GM13976 (cell line): ENCODE measurements at regions not wholly inside any gene's neighbourhood (a gene's known extent, or its start where the extent isn't known, plus 50 kb on each side); places are given as distances from the start of the nearest gene placed in this dataset.

ENCODE experiments used
- DNase-seq: peaks from one replicate; pipeline ENCODE4 v3.0.0; 2012; ENCODE audit warnings: low spot score
- CTCF ChIP-seq: IDR thresholded peaks from 2 replicates; pipeline ENCODE4 v1.5.1; 2012; ENCODE audit warnings: borderline replicate concordance, mild to moderate bottlenecking; ENCODE audit not compliant: insufficient read depth; ENCODE audit errors: extremely low read depth, missing control alignments, control extremely low read depth
- in situ Hi-C: fragments of 300-500 bp; cut with MboI; formaldehyde crosslinking; loops from one replicate; pipeline ENCODE4 v1.12.0; 2022; ENCODE audit warnings: low sequenced_read_pairs, mixed read lengths, inconsistent platforms; ENCODE audit not compliant: unreplicated experiment

- in situ Hi-C loops: no loop called here
- no peak for TF ChIP-seq CTCF
- DNase-seq: no peak
Measured at GRCh38 chr1:22276396-22276748, 133.5 kb upstream of the WNT4 start.

GRCh38 chr1:22277662-22278061 lies 134.8 kb upstream of the WNT4 start:
- DNase-seq: no peak
- in situ Hi-C loops: no loop called here
- no peak for TF ChIP-seq CTCF

- in situ Hi-C loops: no loop called here
- no peak for DNase-seq
- no peak for TF ChIP-seq CTCF
Measured at GRCh38 chr1:22279735-22280134, 136.8 kb upstream of the WNT4 start.

- in situ Hi-C loops: no loop called here
- no peak for TF ChIP-seq CTCF
- DNase-seq: no peak
Measured at GRCh38 chr1:22280526-22280925, 137.6 kb upstream of the WNT4 start.

- in situ Hi-C loops: no loop called here
- TF ChIP-seq CTCF: no peak
- DNase-seq: no peak
Measured at GRCh38 chr1:22281521-22282363, 138.8 kb upstream of the WNT4 start.

- in situ Hi-C loops: no loop called here
- no peak for TF ChIP-seq CTCF
- DNase-seq: no peak
Measured at GRCh38 chr1:22282364-22282995, 139.6 kb upstream of the WNT4 start.
